SK-MEL-5 (cell line): ENCODE measurements at regions not wholly inside any gene's neighbourhood (a gene's known extent, or its start where the extent isn't known, plus 50 kb on each side); places are given as distances from the start of the nearest gene placed in this dataset.
"Not testable (repeated sequence)": the region's sequence is repeated elsewhere in the genome, so short reads cannot be mapped to it uniquely, and the experiment has no call there.

Experiments
- DNase-seq: peaks from one replicate; pipeline ENCODE4 v3.0.0-alpha.2; 2016; ENCODE audit warnings: low read depth, low spot score
- in situ Hi-C: cut with HindIII; loops from 2 replicates; pipeline ENCODE4 v1.10.0; 2016; ENCODE audit warnings: low sequenced_read_pairs, high pct_unique_total_duplicates, low pct_unique_long_range_greater_than_20kb

DNA sequence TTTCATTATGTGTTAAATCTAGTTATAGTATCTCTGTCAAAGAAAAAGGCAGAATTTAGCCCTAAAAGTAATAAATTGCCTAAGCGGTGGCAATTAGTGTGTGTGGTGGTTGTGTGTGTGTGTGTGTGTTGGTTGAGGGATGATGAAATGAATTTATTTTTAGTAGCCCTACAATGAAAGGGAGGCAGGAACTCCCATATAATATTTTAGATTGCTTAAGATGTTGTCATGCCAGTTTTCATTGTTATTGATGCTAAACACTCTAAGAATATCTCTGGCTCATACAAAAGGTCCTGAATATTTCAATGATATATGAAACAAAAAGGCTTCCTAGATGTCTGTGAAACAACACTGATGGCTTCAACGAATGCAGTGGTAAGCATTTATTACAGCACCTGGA lies 140.6 kb upstream of the TBC1D5 start:
- DNase-seq = no peak
- in situ Hi-C loops = no loop called here

DNA sequence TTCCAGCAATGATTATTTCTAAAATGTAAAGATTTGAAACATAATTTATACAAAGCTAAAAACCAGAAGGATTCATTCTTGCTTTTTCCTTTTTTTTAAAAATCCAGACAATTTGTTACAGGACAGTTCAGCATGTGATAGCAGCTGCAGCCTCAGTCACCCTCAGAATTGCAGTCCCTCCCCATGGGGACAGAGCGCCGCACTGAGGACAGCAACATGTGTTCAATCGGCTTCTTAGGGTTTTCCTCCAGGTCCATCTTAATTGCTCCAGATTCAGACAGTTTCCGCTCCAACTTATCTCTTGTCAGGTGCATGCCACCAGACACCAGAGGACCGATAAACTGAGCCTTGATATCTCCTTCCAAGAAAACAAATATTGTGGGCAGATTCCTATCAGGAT lies 134.9 kb upstream of the TBC1D5 start:
- DNase-seq = no peak
- in situ Hi-C loops = no loop called here

DNA sequence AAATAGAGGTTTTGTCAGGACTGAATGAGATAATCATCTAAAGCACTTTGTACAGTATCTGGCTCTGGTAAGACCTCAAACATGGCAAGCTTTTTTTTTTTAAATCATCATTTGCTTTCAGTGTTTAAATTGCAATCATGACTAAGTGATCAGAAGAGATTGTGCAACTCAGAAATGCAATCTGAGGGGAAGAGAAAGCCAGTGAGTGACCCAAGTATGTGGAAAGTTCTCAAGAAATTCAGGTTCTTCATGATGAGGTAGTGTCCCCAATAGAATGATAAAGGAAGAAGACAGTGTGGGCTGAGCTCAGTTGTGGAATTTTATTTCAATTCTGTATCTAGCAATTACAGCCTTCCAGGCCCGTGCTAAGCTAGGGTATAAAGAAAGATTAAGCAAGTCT lies 132.2 kb upstream of the TBC1D5 start:
- in situ Hi-C loops = no loop called here
- no peak for DNase-seq

DNA sequence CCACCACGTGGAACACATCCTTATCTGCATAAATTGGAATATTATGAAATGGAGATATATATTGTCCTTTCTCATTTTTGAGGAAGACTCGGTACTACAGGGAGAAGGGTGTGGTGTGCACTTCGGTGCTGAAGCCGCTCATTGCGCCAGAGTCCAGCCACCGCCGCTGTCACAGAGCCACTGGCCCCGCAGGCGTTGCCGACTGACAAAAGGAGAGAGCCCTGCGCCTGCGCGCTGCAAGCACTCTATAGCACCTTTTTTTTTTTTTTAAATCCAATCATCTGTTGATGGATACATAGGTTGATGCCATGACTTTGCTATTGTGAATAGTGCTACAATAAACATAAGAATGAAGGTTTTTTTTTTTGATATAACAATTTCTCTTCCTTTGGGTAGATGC lies 130.0 kb upstream of the TBC1D5 start:
- no peak for DNase-seq
- in situ Hi-C loops = no loop called here

DNA sequence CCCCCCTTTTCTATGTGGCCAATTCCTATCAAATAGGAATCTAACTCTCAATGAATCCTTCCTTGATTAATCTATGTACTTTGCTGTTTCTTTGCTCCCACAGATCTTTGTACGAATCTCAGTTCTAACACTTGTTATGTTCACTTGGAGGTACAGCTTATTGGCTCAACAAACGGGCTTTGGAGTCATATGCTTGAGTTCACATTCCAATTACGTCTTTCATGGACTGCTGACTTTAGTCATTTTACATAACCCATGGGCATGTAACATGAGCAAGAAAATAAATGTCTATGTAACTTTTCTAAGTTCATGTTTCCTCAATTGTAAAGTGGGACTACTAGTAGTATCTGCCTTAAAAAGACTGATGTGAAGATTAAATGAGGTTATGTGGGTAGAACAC lies 123.2 kb upstream of the TBC1D5 start:
- in situ Hi-C loops = no loop called here
- DNase-seq = no peak

DNA sequence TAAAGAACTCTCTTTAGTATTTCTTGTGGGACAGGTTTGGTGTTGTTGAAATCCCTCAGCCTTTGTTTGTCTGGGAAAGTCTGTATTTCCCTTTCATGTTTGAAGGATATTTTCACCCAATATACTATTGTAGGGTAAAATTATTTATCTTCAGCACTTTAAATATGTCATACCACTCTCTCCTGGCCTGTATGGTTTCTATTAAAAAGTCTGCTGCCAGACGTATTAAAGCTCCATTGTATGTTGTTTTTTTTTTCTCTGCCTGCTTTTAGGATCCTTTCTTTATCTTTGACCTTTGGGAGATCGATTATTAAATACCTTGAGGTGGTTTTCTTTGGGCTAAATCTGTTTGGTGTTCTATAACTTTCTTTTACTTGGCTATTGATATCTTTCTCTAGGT lies 119.0 kb upstream of the TBC1D5 start:
- no peak for DNase-seq
- in situ Hi-C loops = no loop called here

DNA sequence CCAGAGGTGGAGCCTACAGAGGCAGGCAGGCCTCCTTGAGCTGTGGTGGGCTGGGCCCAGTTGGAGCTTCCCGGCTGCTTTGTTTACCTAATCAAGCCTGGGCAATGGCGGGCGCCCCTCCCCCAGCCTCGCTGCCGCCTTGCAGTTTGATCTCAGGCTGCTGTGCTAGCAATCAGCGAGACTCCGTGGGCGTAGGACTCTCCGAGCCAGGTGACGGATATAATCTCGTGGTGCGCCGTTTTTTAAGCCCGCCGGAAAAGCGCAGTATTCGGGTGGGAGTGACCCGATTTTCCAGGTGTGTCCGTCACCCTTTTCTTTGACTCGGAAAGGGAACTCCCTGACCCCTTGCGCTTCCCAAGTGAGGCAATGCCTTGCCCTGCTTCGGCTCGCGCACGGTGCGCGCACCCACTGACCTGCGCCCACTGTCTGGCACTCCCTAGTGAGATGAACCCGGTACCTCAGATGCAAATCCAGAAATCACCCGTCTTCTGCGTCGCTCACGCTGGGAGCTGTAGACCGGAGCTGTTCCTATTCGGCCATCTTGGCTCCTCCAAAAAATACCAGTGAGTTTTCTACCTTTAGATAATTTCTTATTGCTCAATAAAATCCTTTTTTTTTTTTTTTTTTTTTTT lies 118.5 kb upstream of the TBC1D5 start:
- DNase-seq, in situ Hi-C loops: not testable (repeated sequence)

DNA sequence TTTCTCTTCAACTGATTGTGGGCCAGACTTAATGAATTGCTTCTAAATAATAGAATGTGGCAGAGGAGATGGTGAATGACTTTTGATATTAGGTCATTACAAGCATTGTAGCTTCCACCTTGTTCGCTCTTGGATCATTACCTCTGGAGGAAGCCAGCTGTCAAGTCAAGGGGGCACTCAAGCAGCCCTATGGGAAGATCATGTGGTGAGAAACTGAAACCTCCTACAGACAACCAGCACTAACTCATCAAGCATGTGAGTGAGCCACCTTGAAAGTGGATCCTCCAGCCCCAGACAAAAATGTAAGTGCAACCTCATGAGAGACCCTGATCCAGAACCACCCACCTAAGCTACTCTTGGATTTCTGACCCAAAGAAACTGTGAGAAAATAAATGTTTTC lies 109.8 kb upstream of the TBC1D5 start:
- no peak for DNase-seq
- in situ Hi-C loops = no loop called here

DNA sequence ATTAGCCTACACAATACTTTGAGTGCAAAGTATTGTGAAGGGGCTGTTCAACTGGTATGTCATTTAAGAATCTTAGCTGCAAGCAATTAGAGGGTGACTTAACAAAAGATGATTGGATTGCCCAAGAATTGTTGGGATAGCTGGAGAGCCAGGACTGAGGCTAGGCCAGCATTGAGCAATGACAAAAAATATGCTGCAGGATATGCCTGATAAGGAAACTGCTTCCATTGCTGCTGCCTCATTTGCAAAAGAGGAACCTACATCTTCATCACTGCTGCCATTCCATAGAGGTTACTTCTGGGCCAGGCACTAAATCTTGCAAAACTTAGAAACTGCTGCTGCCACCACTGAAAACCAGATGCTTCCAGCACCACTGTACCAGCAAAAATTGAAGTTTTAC lies 108.0 kb upstream of the TBC1D5 start:
- in situ Hi-C loops = no loop called here
- no peak for DNase-seq

DNA sequence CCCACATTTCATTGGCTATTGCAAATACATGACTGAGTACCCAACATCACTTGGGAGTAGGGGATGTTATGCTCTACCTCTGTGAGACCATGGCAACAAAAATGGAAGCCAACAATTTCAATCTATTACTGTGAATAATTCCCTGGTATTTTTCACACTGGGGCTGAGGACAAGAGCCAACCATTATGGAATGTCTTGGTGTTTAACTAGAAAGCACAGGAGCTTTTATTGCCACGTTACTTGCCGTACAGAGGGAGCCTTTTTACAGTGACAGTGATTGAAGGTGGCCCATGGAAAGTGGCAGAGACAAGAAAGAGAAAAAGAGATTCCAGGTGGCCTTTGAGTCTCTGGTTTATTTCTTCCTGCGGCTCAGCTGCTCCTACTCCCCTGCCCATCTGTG lies 105.7 kb upstream of the TBC1D5 start:
- no peak for DNase-seq
- in situ Hi-C loops = no loop called here

DNA sequence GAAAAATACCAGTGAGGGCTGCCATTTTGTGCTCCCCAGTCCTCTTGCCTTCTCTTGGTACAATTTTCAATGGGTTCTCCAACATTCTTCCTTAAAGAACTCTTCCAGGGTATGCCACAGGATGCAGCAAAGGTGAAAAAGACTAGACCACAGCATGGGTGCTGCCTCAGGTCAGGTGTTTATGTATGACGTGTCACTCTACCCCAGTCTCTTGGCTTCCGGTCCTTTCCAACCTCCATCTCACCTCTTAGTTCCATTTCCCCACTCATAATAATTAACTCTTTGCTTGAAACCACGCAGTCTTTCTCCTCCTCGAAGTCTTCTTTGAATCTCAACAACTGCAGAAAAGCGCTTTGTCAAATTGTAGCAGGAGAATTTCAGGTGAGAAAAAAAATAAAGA lies 104.7 kb upstream of the TBC1D5 start:
- no peak for DNase-seq
- in situ Hi-C loops = no loop called here

DNA sequence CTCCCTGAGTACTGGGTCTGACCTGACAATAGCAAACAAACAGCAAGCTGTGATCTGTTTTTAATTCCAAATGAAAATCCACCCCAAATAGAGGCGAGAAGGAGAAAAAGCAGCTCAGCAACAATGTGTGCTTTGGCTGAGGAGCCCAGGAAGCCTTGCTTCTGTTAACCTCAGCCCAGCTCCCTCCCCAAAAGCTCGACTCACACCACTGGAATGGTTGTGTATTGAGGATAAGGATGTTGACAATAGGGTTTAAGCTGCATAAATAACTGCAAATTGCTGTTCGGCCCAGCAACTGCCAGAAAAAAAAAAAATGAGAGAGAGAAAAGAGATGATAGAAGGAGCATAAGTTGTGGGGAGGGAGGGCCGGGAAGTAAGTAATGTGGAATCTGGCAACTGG lies 104.0 kb upstream of the TBC1D5 start:
- no peak for DNase-seq
- in situ Hi-C loops = no loop called here

DNA sequence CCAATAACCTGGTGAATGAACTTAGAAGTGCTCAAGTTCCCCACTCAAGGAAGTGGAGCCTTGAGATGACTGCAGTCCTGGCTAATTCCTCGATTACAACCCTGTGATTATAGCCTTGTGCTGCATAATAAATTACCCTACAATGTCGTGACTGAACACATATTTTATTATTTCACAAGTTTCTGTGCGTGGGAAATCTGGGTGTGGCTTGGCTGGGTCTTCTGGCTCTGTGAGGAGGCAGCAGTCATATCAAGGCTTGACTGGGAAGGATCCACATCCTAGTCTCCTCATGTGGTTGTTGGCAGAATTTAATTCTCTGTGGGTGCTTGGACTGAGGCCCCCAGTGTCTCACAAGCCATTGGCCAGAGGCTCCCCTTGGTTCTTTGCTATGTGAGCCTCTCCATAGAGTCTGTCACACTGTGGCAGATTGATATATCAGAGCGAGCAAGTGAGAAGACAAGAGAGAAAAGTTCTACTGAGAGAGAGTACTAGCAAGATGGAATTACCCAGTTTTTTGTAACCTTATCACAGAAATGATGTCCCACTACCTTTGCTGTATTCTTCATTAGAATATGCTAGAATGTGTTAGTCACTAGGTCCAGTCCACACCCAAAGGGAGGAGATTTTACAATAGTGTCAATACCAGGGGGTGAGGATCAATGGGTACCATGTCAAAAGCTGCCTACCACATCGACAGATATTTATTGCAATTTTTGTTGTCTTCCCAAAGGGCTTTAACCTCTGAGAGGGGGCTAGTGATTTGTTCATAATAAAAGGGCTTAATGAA lies 102.8 kb upstream of the TBC1D5 start:
- in situ Hi-C loops = no loop called here
- DNase-seq = no peak

DNA sequence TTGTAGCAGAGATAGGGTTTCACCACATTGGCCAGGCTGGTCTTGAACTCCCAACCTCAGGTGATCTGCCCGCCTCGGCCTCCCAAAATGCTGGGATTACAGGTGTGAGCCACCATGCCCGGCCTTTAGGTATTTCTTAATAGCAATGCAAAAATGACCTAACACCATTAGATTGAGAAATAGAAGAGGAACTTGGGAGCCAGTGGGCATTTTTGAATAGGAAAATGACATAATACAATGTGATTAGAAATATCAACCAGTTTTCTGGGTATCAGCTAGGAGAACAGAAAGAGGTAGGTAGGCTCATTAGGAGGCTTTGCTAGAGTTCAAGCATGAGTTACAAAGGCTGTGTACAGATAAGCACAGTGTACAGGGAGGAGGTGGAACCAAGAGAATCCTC lies 101.8 kb upstream of the TBC1D5 start:
- DNase-seq = no peak
- in situ Hi-C loops = no loop called here

DNA sequence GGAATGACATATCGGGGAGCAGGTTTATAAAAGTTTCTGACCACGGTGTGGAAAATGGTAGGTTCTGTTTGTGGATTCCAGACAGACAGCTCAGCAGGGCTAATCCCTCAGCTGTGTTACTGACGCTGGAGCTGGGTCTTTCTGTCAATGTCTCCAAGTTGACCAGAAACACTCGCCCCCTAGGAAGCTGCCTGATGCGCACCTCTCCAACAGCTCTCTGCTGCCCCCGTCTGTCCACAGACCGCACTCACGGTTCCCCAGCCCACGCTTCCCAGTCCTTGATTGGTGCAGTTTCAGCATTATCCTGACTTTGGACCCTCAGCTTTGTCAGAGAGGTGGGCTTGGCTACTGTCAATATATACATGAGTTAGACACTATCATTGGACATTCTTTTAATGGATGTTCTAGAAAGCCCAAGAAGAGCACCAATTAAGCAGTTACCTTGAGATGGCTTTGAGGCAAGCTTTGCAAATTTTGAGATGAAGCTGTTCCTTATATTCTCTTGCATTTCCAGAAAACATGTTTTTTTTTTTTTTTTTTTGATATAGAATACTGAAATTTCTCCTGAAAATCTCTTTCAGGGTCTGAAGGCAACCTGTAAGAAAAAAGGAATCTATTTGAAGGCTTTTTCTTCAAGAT lies 98.9 kb upstream of the TBC1D5 start:
- in situ Hi-C loops = no loop called here
- peak; percentile 80 for DNase-seq

DNA sequence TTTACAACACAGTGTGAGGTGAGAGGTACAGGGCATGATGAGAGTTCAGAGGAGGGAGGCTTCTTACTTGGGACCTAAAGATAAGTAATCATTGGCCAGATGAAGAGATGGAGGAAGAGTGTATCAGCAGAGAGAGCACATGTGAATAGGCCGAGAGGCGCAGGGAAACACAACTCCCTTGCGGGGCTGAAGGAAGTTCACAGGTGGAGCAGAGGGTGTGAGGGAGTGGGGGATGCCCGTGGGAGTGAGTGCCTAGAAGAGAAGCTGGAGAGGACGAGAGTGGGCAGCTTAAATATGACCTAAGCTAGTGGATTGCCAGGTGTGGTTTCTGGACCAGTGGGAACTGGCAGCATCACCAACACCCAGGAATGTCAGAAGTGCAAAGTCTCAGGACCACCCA lies 98.2 kb upstream of the TBC1D5 start:
- in situ Hi-C loops = no loop called here
- DNase-seq = no peak

DNA sequence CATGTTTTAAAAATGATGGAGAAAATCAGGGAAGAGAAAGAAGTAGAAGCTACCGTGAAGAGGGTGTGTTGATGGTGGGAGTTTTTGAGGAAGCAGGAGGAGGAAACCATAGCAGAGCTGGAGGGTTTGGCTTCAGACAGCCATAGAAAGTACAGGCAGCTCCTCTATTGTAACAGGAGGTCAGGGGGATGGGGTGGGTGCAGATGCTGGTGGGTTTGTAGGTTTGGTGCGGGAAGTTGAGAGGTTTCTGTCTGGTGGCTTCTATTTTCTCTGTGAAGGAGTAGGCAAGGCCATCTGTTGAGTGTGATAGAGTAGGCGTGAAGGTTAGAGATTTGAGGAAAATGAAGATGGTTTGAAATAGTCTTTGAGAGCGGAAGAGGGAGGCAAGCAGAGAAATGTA lies 97.7 kb upstream of the TBC1D5 start:
- in situ Hi-C loops = no loop called here
- no peak for DNase-seq

DNA sequence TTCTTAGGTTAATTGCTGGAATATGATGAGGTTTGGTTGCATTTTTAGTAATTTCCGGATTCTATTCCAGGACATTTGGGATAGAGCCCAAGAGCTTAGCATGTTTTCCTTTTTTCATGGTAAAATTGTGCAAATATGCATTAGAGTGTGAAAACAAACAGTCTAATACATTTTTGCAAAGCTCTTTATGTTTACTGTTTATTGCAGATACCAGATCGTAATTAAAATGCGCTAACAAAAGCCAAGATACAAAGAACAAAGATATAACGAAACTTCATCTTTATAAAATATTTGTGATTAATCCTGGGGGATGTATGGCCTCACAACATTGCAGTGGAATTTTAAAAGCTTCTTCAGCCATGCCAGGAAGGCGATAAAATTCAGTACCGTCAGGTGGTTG lies 94.5 kb upstream of the TBC1D5 start:
- in situ Hi-C loops = no loop called here
- no peak for DNase-seq

DNA sequence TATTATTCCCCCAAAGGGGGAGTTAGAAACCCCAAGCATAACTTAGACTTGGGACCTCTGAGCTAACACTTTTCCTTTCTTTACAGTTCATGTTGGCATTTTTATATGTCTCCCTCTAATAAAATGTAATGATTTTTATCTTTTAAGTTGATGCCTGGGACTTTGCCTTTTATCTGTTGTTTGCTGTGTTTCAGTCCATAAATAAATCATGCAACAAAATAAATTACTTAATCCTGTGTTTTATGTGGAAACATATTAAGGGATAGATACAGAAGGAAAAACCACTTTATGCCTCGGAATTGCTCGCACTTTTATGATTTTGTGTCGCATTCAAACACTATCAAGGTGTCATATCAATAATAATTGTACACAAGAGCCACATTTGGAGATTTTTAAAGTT lies 93.7 kb upstream of the TBC1D5 start:
- no peak for DNase-seq
- in situ Hi-C loops = no loop called here
